AG04450 (cell line): ENCODE measurements at regions not wholly inside any gene's neighbourhood (a gene's known extent, or its start where the extent isn't known, plus 50 kb on each side); places are given as distances from the start of the nearest gene placed in this dataset. TPM values are rescaled to one million over a fixed set of nuclear protein-coding genes. Genes with fewer than 3 reads are reported as not detected.

Source experiments
- CTCF ChIA-PET: fragments of 300-600, 350-600 bp; formaldehyde crosslinking; extraction: SDS; loops from one replicate; lab custom pipeline; 2022; ENCODE audit warnings: antibody characterized with exemption, inconsistent platforms; lab: Charles Lee
- POLR2A ChIA-PET: fragments of 350-600 bp; formaldehyde crosslinking; extraction: SDS; loops from one replicate; lab custom pipeline; 2021; ENCODE audit warnings: antibody characterized with exemption, inconsistent platforms; lab: Yijun Ruan, JAX
- DNase-seq: peaks from one replicate; pipeline ENCODE4 v3.0.0-alpha.2; 2011; ENCODE audit warnings: low read depth, low spot score
- H3K27ac ChIP-seq: one replicate; pipeline ENCODE4 v1.5.1; 2012; ENCODE audit warnings: low read depth, low read length, control low read depth
- H3K27me3 ChIP-seq: one replicate; pipeline ENCODE4 v1.6.0; 2012; ENCODE audit warnings: low read length; ENCODE audit not compliant: control insufficient read depth, insufficient read depth
- H3K4me3 ChIP-seq: 2 replicates; pipeline ENCODE4 v1.5.1; 2011; ENCODE audit warnings: mild to moderate bottlenecking, low read depth, low read length, control low read depth
- H3K9me3 ChIP-seq: 2 replicates; pipeline ENCODE4 v1.5.1; 2012; ENCODE audit warnings: low read length; ENCODE audit not compliant: control insufficient read depth, insufficient read depth
- small RNA-seq: library from RNA; depleted of rRNA; stranded (forward); fragments of <200 nt; gene quantifications from one replicate; pipeline ENCODE3, GENCODE V24; 2012; ENCODE audit warnings: low read depth; ENCODE audit not compliant: insufficient read length
- TF ChIP-seq, protein P1 (sequence below): IDR thresholded peaks from 2 replicates; pipeline ENCODE4 v1.5.1; 2011; ENCODE audit warnings: low read depth, low read length, control low read depth, inconsistent platforms

DNA sequence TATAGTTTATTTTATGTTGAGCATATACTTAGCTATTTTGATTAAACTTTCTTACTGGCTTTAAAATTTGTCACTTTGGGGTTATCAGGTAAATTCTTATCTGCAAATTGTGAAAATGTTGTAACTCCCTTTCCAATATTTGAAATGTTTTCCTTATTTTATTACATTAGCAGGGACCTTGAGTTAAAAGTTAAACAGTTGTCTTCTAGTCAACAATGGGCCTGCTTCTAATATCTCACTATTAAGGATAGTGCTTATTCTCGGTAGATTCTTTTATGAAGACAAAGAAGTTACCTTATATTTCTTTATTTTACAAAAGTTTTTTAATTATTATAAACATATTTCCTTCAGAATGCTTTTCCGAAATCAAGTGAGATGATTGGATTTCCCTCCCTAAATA, 53.7 kb upstream of the AHR start:
- no peak overlapping the region for H3K4me3 ChIP-seq
- H3K9me3 ChIP-seq, result no peaks in the 10 kb centered on the region
- H3K27me3 ChIP-seq, result no peaks in the 10 kb centered on the region
- no peak overlapping the region for H3K27ac ChIP-seq
- DNase-seq, result no peak
- CTCF ChIA-PET, result no interaction called here
- TF ChIP-seq, protein P1, sequence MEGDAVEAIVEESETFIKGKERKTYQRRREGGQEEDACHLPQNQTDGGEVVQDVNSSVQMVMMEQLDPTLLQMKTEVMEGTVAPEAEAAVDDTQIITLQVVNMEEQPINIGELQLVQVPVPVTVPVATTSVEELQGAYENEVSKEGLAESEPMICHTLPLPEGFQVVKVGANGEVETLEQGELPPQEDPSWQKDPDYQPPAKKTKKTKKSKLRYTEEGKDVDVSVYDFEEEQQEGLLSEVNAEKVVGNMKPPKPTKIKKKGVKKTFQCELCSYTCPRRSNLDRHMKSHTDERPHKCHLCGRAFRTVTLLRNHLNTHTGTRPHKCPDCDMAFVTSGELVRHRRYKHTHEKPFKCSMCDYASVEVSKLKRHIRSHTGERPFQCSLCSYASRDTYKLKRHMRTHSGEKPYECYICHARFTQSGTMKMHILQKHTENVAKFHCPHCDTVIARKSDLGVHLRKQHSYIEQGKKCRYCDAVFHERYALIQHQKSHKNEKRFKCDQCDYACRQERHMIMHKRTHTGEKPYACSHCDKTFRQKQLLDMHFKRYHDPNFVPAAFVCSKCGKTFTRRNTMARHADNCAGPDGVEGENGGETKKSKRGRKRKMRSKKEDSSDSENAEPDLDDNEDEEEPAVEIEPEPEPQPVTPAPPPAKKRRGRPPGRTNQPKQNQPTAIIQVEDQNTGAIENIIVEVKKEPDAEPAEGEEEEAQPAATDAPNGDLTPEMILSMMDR, result no peak
- POLR2A ChIA-PET, result no interaction called here

DNA sequence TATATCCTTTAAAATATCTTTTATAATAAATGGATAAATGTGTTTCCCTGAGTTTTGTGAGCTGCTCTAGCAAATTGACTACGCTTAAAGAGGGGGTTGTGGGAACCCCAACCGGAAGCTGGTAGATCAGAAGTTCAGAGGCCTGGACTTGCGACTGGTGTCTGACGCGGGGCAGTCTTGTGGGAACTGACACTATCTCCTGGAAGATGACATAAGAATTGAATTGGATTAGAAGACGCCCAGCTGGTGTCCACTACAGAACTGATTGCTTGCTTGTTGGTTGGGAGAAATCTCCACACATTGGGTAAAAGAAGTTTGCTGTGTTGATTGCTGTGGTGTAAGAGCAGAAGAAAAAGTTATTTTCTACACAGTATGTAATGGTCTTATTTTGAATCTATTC, 51.1 kb upstream of the AHR start:
- ChIA-PET CTCF (no interaction called here), POLR2A (no interaction called here)
- TF ChIP-seq, protein P1, result no peak
- no peak for DNase-seq
- Histone ChIP-seq H3K27ac (no peak overlapping the region), H3K27me3 (no peaks in the 10 kb centered on the region), H3K9me3 (no peaks in the 10 kb centered on the region), H3K4me3 (no peak overlapping the region)

DNA sequence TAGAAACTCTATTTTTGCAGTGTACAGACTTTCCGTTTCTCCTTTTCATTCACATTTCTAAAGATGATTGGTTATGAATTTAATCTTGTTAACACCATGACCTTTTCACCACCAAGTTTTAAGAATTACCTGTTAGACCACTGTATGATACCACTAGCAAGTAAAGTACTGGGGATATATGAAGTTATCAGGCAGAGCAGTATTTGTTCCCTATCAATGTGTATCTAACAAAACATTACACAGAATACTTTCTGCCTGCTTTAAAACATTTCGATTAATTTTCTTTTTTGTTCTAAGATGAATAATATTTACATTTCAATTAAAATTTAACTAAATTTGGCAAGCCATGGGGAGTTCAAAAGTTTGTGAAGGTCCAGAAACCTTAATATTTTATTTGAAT, 49.9 kb upstream of the AHR start:
- H3K27ac ChIP-seq, result no peak overlapping the region
- H3K4me3 ChIP-seq, result no peak overlapping the region
- no peaks in the 10 kb centered on the region for H3K9me3 ChIP-seq
- H3K27me3 ChIP-seq, result no peaks in the 10 kb centered on the region
- TF ChIP-seq, protein P1, result no peak
- DNase-seq, result no peak
- POLR2A ChIA-PET, result no interaction called here
- CTCF ChIA-PET, result no interaction called here

Small RNA genes lying in the stretch of these regions (small RNA-seq; reads per million reads assigned to genes)
- gene RF00017, result not detected
